K562 (cell line): ENCODE measurements at regions not wholly inside any gene's neighbourhood (a gene's known extent, or its start where the extent isn't known, plus 50 kb on each side); places are given as distances from the start of the nearest gene placed in this dataset.
"Not testable (repeated sequence)": the region's sequence is repeated elsewhere in the genome, so short reads cannot be mapped to it uniquely, and the experiment has no call there.

Source experiments
- ATAC-seq: fragments of 200-7000 bp; cut with Tn5 transposase; 3 replicates; pipeline ENCODE4 v1.9.1; 2020; ENCODE audit warnings: moderate library complexity
- BruUV-seq: library from RNA; stranded (reverse); fragments of 400-500 nt; replicated peaks from 2 replicates; lab custom pipeline; 2021; lab: Mats Ljungman, UMichigan
- CTCF ChIA-PET: fragments of 300-600 bp; formaldehyde crosslinking; extraction: SDS; loops from one replicate; lab custom pipeline; 2021; ENCODE audit warnings: low intra/inter-chr PET ratio; lab: Yijun Ruan, JAX
- POLR2A ChIA-PET: fragments of 300-600, 350-650 bp; sonication (Branson Sonifier 250); formaldehyde crosslinking; extraction: SDS; loops from one replicate; lab custom pipeline; 2021; ENCODE audit warnings: antibody characterized with exemption, inconsistent platforms; lab: Yijun Ruan, JAX
- DNase-seq, 4 experiments: peaks; one replicate each; pipeline versions ENCODE4 v3.0.0 to v3.0.0-alpha.2; 2011 to 2018; ENCODE audit warnings: low spot score in 3 of 4, mixed read lengths in 3 of 4; ENCODE audit errors: extremely low read depth in 1 of 4
- FAIRE-seq: peaks from 2 replicates; lab custom pipeline; 2011; peaks lifted over from hg19 to GRCh38; lab: Jason Lieb, UNC
- H2AFZ ChIP-seq: 2 replicates; pipeline ENCODE4 v1.6.0; 2011; ENCODE audit warnings: low read depth, low read length, control low read depth, inconsistent platforms
- H3K27ac ChIP-seq: fragments of 200-600 bp; 3 replicates; pipeline ENCODE4 v1.8.0; 2011; ENCODE audit warnings: low read depth, mild to moderate bottlenecking, control low read depth, inconsistent platforms, low read length, moderate library complexity, mixed read lengths; ENCODE audit errors: extremely low read depth
- H3K27me3 ChIP-seq, 2 experiments: fragments of 300-600 bp in 1 of 2; 2 replicates in 1 of 2; 3 replicates in 1 of 2; pipeline versions ENCODE4 v1.6.0 to v1.8.0; 2011; ENCODE audit warnings: inconsistent platforms in 2 of 2, low read length in 2 of 2, mild to moderate bottlenecking in 1 of 2, mixed read lengths in 1 of 2, moderate library complexity in 1 of 2; ENCODE audit not compliant: control insufficient read depth in 2 of 2, insufficient read depth in 2 of 2
- H3K36me3 ChIP-seq: fragments of 300-600 bp; 3 replicates; pipeline ENCODE4 v1.8.0; 2011; ENCODE audit warnings: mild to moderate bottlenecking, low read length, inconsistent platforms; ENCODE audit not compliant: control insufficient read depth, insufficient read depth
- H3K4me1 ChIP-seq, 2 experiments: fragments of 200-600 bp in 1 of 2; replicated peaks in 1 of 2; 2 replicates in 1 of 2; 3 replicates in 1 of 2; pipeline versions ENCODE4 v1.5.1 to v1.8.0; 2011; ENCODE audit warnings: inconsistent platforms in 2 of 2, low read length in 2 of 2, mild to moderate bottlenecking in 1 of 2, mixed read lengths in 1 of 2, moderate library complexity in 1 of 2; ENCODE audit not compliant: control insufficient read depth in 2 of 2, insufficient read depth in 2 of 2
- H3K4me2 ChIP-seq: 2 replicates; pipeline ENCODE4 v1.6.1; 2011; ENCODE audit warnings: low read length, control low read depth, inconsistent platforms, mixed read lengths; ENCODE audit not compliant: insufficient read depth
- H3K4me3 ChIP-seq: fragments of 200-600 bp; sonication (generic), shearing (Covaris generic); 2 replicates; pipeline ENCODE4 v1.5.1; 2016; ENCODE audit warnings: control low read depth, inconsistent platforms
- H3K79me2 ChIP-seq: fragments of 200-600 bp; 3 replicates; pipeline ENCODE4 v1.8.0; 2011; ENCODE audit warnings: low read length, inconsistent platforms; ENCODE audit not compliant: control insufficient read depth, insufficient read depth
- H3K9ac ChIP-seq, 2 experiments: 2 replicates each; pipeline versions ENCODE4 v1.6.0 to v1.6.1; 2011; ENCODE audit warnings: low read depth in 2 of 2, low read length in 2 of 2, control low read depth in 1 of 2, inconsistent platforms in 1 of 2, mild to moderate bottlenecking in 1 of 2, mixed read lengths in 1 of 2; ENCODE audit not compliant: insufficient read depth in 1 of 2
- H3K9me1 ChIP-seq: one replicate; pipeline ENCODE4 v1.6.0; 2011; ENCODE audit warnings: inconsistent platforms, mild to moderate bottlenecking, low read length, moderate library complexity; ENCODE audit not compliant: control insufficient read depth, insufficient read depth
- H3K9me3 ChIP-seq: replicated peaks from 2 replicates; pipeline ENCODE4 v1.5.1; 2011; ENCODE audit warnings: low read depth, low read length, inconsistent platforms; ENCODE audit not compliant: control insufficient read depth, insufficient read depth
- H4K20me1 ChIP-seq: replicated peaks from 2 replicates; pipeline ENCODE4 v1.6.1; 2011; ENCODE audit warnings: low read length, inconsistent platforms, mixed read lengths; ENCODE audit not compliant: control insufficient read depth, insufficient read depth
- CEBPB ChIP-seq: fragments of 450-650 bp; IDR thresholded peaks from 2 replicates; pipeline ENCODE4 v1.6.1; 2016; ENCODE audit warnings: missing genetic modification characterization, missing compliant biosample characterization
- PRMT5 ChIP-seq: sonication (generic); formaldehyde crosslinking; IDR thresholded peaks from 2 replicates; pipeline ENCODE4 v1.5.0; 2020; ENCODE audit warnings: missing genetic modification reagents
- PTBP1 ChIP-seq: fragments of 200-400 bp; formaldehyde crosslinking; IDR thresholded peaks from 2 replicates; pipeline ENCODE4 v1.6.1; 2017; ENCODE audit warnings: low read depth, low read length
- PTRF ChIP-seq: fragments of 450-650 bp; IDR thresholded peaks from 2 replicates; pipeline ENCODE4 v1.6.1; 2016; ENCODE audit warnings: mild to moderate bottlenecking, missing genetic modification characterization, missing compliant biosample characterization
- RUNX1 ChIP-seq: sonication (generic); IDR thresholded peaks from 2 replicates; pipeline ENCODE4 v1.6.1; 2016; ENCODE audit warnings: antibody characterized with exemption, low read depth
- SMAD2 ChIP-seq: fragments of 150-350 bp; IDR thresholded peaks from 2 replicates; pipeline ENCODE4 v1.6.1; 2014; ENCODE audit warnings: low read depth, mild to moderate bottlenecking, low read length
- SPI1 ChIP-seq: IDR thresholded peaks from 2 replicates; pipeline ENCODE4 v1.6.1; 2011; ENCODE audit warnings: low read depth, low read length, control low read depth, borderline replicate concordance
- TEAD4 ChIP-seq, 2 experiments: sonication (generic) in 1 of 2; formaldehyde crosslinking in 1 of 2; IDR thresholded peaks; 2 replicates each; pipeline versions ENCODE4 v1.6.1 to v1.8.0; 2012 to 2022; ENCODE audit warnings: borderline replicate concordance in 1 of 2, inconsistent platforms in 1 of 2, low read length in 1 of 2, mild to moderate bottlenecking in 1 of 2, missing genetic modification reagents in 1 of 2
- ZNF24 ChIP-seq: fragments of 450-650 bp; IDR thresholded peaks from 2 replicates; pipeline ENCODE4 v1.6.1; 2016
- WGBS: fragments of 100-300 bp; shearing (Covaris generic); methylation state at CpG from one replicate; pipeline ENCODE4 v1.1.6; 2016; ENCODE audit warnings: low coverage, mixed read lengths; ENCODE audit not compliant: insufficient coverage; ENCODE audit errors: missing lambda C conversion rate; 5-methylcytosine and 5-hydroxymethylcytosine counted together
- in situ Hi-C: fragments of 300-500 bp; cut with MboI; formaldehyde crosslinking; loops from 4 replicates; pipeline ENCODE4 v1.15.0; 2018; ENCODE audit warnings: inconsistent platforms, mixed read lengths
- intact Hi-C: fragments of 100-400 bp; cut with micrococcal nuclease; formaldehyde crosslinking; loops from 2 replicates; pipeline ENCODE4 v1.14.2; 2022

DNA sequence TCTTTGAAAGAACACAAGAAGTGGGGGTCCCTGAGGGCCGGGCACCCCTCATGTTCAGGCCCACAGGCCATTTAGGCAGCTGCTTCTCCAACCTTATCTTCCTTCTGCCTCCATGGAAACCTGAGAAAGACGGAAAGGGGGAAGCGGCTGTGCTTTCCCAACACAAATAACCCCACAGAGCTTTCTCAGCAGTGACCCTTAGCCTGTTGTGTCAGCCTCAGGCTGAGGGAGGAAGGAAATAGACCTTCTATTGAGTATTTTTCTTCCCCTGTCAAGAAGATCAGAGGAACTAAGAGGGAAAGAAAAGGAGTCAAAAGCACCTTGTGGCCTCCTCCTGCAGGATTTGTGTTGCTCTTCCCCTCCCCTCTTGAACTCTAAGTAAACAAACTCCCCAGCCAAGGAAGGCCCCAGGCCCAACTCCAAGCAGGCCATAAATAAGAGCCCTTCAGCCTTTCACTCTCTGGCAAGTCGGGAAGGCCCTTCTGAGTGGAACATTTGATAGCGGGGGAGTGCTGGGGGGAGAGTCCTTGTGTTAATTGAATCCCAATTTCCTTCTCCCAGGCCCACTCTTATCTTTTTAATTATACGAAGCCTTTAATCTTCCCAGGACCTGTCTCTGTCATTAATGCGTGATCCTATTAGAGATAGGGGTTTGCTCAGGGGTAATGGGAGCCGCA, 76.8 kb upstream of the PAX8 start:
- WGBS = 6% methylated on average over 7 of the region's 8 CpGs
- FAIRE-seq, H3K36me3 ChIP-seq, H3K9me1 ChIP-seq, ATAC-seq, H3K79me2 ChIP-seq, H3K9me3 ChIP-seq, DNase-seq, CTCF ChIA-PET, H3K9ac ChIP-seq, H3K4me2 ChIP-seq, H2AFZ ChIP-seq, H3K27ac ChIP-seq, H3K4me3 ChIP-seq, H4K20me1 ChIP-seq, H3K4me1 ChIP-seq, in situ Hi-C loops, intact Hi-C loops, BruUV-seq: not testable (repeated sequence)
- POLR2A ChIA-PET = interaction anchor here (0.7 kb wide), 1 partner anchor 293 kb away, joined by 3 read pairs; no protein-coding TSS in a partner anchor
- H3K27me3 ChIP-seq = peaks cover 12 to 19% of the 10 kb centered on the region in 2 experiments; a peak in 3 of 5 replicates

DNA sequence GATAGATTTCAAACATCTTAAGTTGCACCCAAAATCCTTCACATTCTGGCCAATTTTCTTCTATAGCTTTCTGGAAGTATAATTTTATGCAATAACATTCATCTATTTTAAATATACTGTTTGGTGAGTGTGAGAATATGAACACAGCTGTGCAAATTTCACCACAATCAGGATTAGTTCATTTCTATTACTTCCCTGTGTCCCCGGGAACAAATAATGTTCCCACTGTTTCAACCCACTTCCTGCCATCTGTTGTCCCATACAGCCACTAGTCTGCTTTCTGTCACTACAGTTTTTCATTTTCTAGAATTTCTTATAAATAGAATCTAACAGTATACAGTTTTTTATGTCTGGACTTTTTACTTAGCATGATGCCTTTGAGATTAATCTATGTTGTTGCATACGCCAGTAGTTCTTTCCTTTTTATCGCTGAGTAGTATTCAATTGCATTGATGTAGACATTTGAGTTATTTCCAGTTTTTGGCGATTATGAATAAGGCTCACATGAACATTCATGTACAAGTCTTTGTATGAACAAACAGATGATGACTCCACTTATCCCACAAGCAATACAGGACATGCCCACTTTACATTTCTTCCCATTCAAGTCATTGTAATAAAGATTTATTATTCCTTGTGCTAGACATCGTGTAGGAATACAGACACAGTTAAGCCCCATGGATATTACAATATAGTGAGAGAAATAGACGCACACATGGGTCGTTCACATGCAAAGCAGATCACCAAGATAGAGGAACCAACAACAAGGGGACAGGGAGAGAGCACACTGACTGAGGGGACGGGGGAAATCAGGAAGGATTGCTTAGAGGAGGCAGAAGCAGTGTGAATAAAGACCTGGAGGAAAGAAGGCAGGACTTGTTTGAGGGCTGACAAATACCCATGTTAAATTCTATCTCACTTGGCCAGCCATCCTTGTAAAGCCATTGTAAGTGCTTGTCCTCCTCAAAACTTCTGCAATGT, 72.9 kb upstream of the PAX8 start:
- no peak for TF ChIP-seq RUNX1
- no peak for TF ChIP-seq PTBP1
- no peak for TF ChIP-seq CEBPB
- TF ChIP-seq SPI1 = no peak
- no peak for TF ChIP-seq ZNF24
- TF ChIP-seq PTRF = no peak
- no peak for TF ChIP-seq SMAD2
- TF ChIP-seq PRMT5 (CRISPR knock-in tag) = no peak
- TF ChIP-seq TEAD4 (IDR thresholded peaks at IDR 0.05; ENCODE audit: low read length) = no peak
- no peak for TF ChIP-seq TEAD4 (CRISPR knock-in tag; IDR thresholded peaks at IDR 0.05; ENCODE audit: borderline replicate concordance)
- DNase-seq = no peak
- no peaks in the 10 kb centered on the region for H4K20me1 ChIP-seq
- POLR2A ChIA-PET = no interaction called here
- intact Hi-C loops = no loop called here
- no TSS peak for BruUV-seq
- WGBS = 1% methylated on average over 8 of the region's 8 CpGs
- CTCF ChIA-PET = no interaction called here
- H3K4me3 ChIP-seq = no peak overlapping the region
- no peaks in the 10 kb centered on the region for H3K9me1 ChIP-seq
- no peak overlapping the region for H3K9ac ChIP-seq
- no peaks in the 10 kb centered on the region for H3K79me2 ChIP-seq
- no peak for ATAC-seq
- H3K27ac ChIP-seq = no peak overlapping the region
- no peaks in the 10 kb centered on the region for H3K9me3 ChIP-seq
- in situ Hi-C loops = no loop called here
- peaks cover 12 to 24% of the 10 kb centered on the region in 2 experiments; a peak in 4 of 5 replicates for H3K27me3 ChIP-seq
- H3K4me1 ChIP-seq = no peaks in the 10 kb centered on the region
- no peak for FAIRE-seq
- no peak overlapping the region for H2AFZ ChIP-seq
- H3K4me2 ChIP-seq = no peak overlapping the region
- no peaks in the 10 kb centered on the region for H3K36me3 ChIP-seq
